LNCaP clone FGC (cell line): ENCODE measurements at regions not wholly inside any gene's neighbourhood (a gene's known extent, or its start where the extent isn't known, plus 50 kb on each side); places are given as distances from the start of the nearest gene placed in this dataset.

Experiments used
- DNase-seq: peaks from one replicate; pipeline ENCODE4 v3.0.0-alpha.2; 2011; ENCODE audit warnings: low read depth
- H3K4me3 ChIP-seq: 2 replicates; pipeline ENCODE4 v1.5.1; 2011; ENCODE audit warnings: mild to moderate bottlenecking, low read depth, low read length, control low read depth
- CTCF ChIP-seq: IDR thresholded peaks from 2 replicates; pipeline ENCODE4 v1.5.1; 2012; ENCODE audit warnings: mild to moderate bottlenecking; ENCODE audit not compliant: control insufficient read depth, insufficient read depth; ENCODE audit errors: extremely low read depth

GRCh38 chr7:52017802-52018679 lies 701.4 kb upstream of the COBL start:
- no peak for DNase-seq
- no peak overlapping the region; the same call in 1 of the 2 replicates for H3K4me3 ChIP-seq
- peak; percentile 38 for TF ChIP-seq CTCF

GRCh38 chr7:52009181-52009580 lies 692.6 kb upstream of the COBL start:
- no peak overlapping the region for H3K4me3 ChIP-seq
- no peak for TF ChIP-seq CTCF
- DNase-seq = no peak

- no peak overlapping the region for H3K4me3 ChIP-seq
- TF ChIP-seq CTCF = no peak
- no peak for DNase-seq
Measured at GRCh38 chr7:52006674-52007073, 690.1 kb upstream of the COBL start.

GRCh38 chr7:52005613-52006012 lies 689.0 kb upstream of the COBL start:
- H3K4me3 ChIP-seq = no peak overlapping the region
- no peak for DNase-seq
- TF ChIP-seq CTCF = no peak

GRCh38 chr7:51995596-51996179 lies 679.1 kb upstream of the COBL start:
- TF ChIP-seq CTCF = no peak
- no peak for DNase-seq
- no peak overlapping the region for H3K4me3 ChIP-seq

GRCh38 chr7:51982653-51983052 lies 666.0 kb upstream of the COBL start:
- H3K4me3 ChIP-seq = no peak overlapping the region
- TF ChIP-seq CTCF = no peak
- DNase-seq = no peak
